GM12865 (cell line): ENCODE measurements at regions not wholly inside any gene's neighbourhood (a gene's known extent, or its start where the extent isn't known, plus 50 kb on each side); places are given as distances from the start of the nearest gene placed in this dataset.

Source experiments
- DNase-seq: peaks from one replicate; pipeline ENCODE4 v3.0.0; 2010; ENCODE audit warnings: low read depth
- H3K4me3 ChIP-seq: 2 replicates; pipeline ENCODE4 v1.5.1; 2011; ENCODE audit warnings: mild to moderate bottlenecking, low read depth, low read length, control low read depth
- CTCF ChIP-seq: IDR thresholded peaks from 2 replicates; pipeline ENCODE4 v1.5.1; 2011; ENCODE audit warnings: low read length, control low read depth, low read depth, inconsistent platforms; ENCODE audit not compliant: insufficient read depth; ENCODE audit errors: missing control alignments

GRCh38 chrY:7730071-7730470 lies 818.5 kb upstream of the AMELY start:
- no peak for DNase-seq
- H3K4me3 ChIP-seq: no peak overlapping the region

GRCh38 chrY:7729318-7730011 lies 817.9 kb upstream of the AMELY start:
- no peak overlapping the region for H3K4me3 ChIP-seq
- no peak for DNase-seq
- no peak for TF ChIP-seq CTCF

More at GRCh38 chrY:7730071-7730470, 818.5 kb upstream of the AMELY start:
- TF ChIP-seq CTCF: no peak

- H3K4me3 ChIP-seq: no peak overlapping the region
- no peak for TF ChIP-seq CTCF
- no peak for DNase-seq
Observed at GRCh38 chrY:7728935-7729317, 817.4 kb upstream of the AMELY start.

- no peak for TF ChIP-seq CTCF
- no peak for DNase-seq
- H3K4me3 ChIP-seq: no peak overlapping the region
Observed at GRCh38 chrY:7725791-7726460, 814.4 kb upstream of the AMELY start.

GRCh38 chrY:7723991-7724632 lies 812.6 kb upstream of the AMELY start:
- DNase-seq: peak; percentile 0
- H3K4me3 ChIP-seq: no peak overlapping the region
- TF ChIP-seq CTCF: no peak

- no peak for TF ChIP-seq CTCF
- DNase-seq: no peak
- H3K4me3 ChIP-seq: no peak overlapping the region
Observed at GRCh38 chrY:7723127-7723526, 811.6 kb upstream of the AMELY start.
